CD4-positive, alpha-beta T cell (primary cell): ENCODE measurements at regions not wholly inside any gene's neighbourhood (a gene's known extent, or its start where the extent isn't known, plus 50 kb on each side); places are given as distances from the start of the nearest gene placed in this dataset.

Experiments used
- ATAC-seq: fragments of 200-7000 bp; cut with Tn5 transposase; one replicate; pipeline ENCODE4 v1.10.0; 2022; ENCODE audit warnings: mild to moderate bottlenecking; ENCODE audit not compliant: poor library complexity
- CTCF ChIA-PET: fragments of 350-600 bp; sonication (Branson Sonifier 250); formaldehyde crosslinking; loops from one replicate; lab custom pipeline; 2021; ENCODE audit warnings: antibody characterized with exemption, inconsistent platforms; lab: Charles Lee
- POLR2A ChIA-PET: fragments of 350-600 bp; sonication (Branson Sonifier 250); formaldehyde crosslinking; loops from one replicate; lab custom pipeline; 2021; ENCODE audit warnings: antibody characterized with exemption, inconsistent platforms; lab: Charles Lee
- DNase-seq, 14 experiments: peaks; one replicate each; pipeline ENCODE4 v3.0.0-alpha.2; 2013 to 2020; ENCODE audit warnings: mixed read lengths in 2 of 14
- H3K27ac ChIP-seq, 2 donors: one replicate each; pipeline versions ENCODE4 v1.5.1 to v1.7.0; 2013; ENCODE audit warnings: low read length in 2 of 2, low read depth in 1 of 2, mild to moderate bottlenecking in 1 of 2
- H3K27me3 ChIP-seq, 2 experiments: 1 replicate in 1 of 2; 2 replicates in 1 of 2; pipeline versions ENCODE4 v1.6.1 to v1.7.0; 2013; ENCODE audit warnings: low read length in 2 of 2, control low read depth in 1 of 2, mild to moderate bottlenecking in 1 of 2, moderate library complexity in 1 of 2; ENCODE audit not compliant: insufficient read depth in 2 of 2, control insufficient read depth in 1 of 2
- H3K36me3 ChIP-seq: one replicate; pipeline ENCODE4 v1.6.1; 2013; ENCODE audit warnings: low read length, control low read depth; ENCODE audit not compliant: insufficient read depth
- H3K4me1 ChIP-seq: one replicate; pipeline ENCODE4 v1.6.1; 2013; ENCODE audit warnings: low read length, control low read depth; ENCODE audit not compliant: insufficient read depth
- H3K4me3 ChIP-seq: one replicate; pipeline ENCODE4 v1.5.1; 2013; ENCODE audit warnings: mild to moderate bottlenecking, low read length, moderate library complexity
- H3K9me3 ChIP-seq, 2 experiments: 1 replicate in 1 of 2; 2 replicates in 1 of 2; pipeline versions ENCODE4 v1.6.1 to v1.7.0; 2013; ENCODE audit warnings: low read length in 2 of 2, mild to moderate bottlenecking in 2 of 2, control low read depth in 1 of 2, moderate library complexity in 1 of 2; ENCODE audit not compliant: control insufficient read depth in 1 of 2, insufficient read depth in 1 of 2
- H3K27ac Mint-ChIP-seq: one replicate; pipeline ENCODE4 v1.8.0; 2020; ENCODE audit warnings: mixed read lengths
- H3K27me3 Mint-ChIP-seq: one replicate; pipeline ENCODE4 v1.8.0; 2021; ENCODE audit warnings: mixed read lengths
- H3K36me3 Mint-ChIP-seq: one replicate; pipeline ENCODE4 v1.8.0; 2021; ENCODE audit warnings: low read depth, mixed read lengths
- H3K4me1 Mint-ChIP-seq: one replicate; pipeline ENCODE4 v1.8.0; 2021; ENCODE audit warnings: low read depth, mixed read lengths
- H3K4me3 Mint-ChIP-seq: one replicate; pipeline ENCODE4 v1.8.0; 2020; ENCODE audit warnings: mild to moderate bottlenecking, mixed read lengths
- H3K9me3 Mint-ChIP-seq: one replicate; pipeline ENCODE4 v1.8.0; 2020; ENCODE audit warnings: mixed read lengths
- intact Hi-C, 2 experiments: fragments of 100-400 bp; cut with DNase I in 1 of 2; cut with micrococcal nuclease in 1 of 2; formaldehyde crosslinking; loops; one replicate each; pipeline versions ENCODE4 v1.15.1 to v1.9.0; 2023 to 2025; cut with DNase I, micrococcal nuclease
- TF ChIP-seq, protein P1 (sequence below): fragments of 200-600 bp; IDR thresholded peaks from one replicate; pipeline ENCODE4 v1.8.0; 2022; ENCODE audit warnings: antibody characterized with exemption, mild to moderate bottlenecking

DNA sequence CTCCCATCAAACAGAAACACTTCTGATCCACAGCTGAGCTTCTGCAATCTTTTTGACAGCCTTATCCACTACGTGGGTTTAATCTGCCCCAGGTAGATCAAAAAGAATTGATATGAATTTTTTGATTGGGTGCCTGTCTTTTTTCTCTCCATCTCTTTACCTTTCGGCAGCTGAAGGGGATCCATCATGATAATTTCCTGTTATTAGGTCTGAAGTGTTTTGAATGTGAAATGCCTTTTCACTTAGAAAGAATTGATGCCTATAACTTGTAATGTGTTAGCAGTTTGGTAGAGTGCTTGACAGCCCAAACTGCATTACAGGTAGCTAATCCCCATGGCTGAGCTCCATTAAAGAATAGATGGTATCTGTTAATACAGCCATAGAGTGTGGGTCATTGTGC lies 745.4 kb downstream of the TLR4 start:
- H3K4me3 Mint-ChIP-seq: no peak overlapping the region
- POLR2A ChIA-PET: no interaction called here
- no peak for ATAC-seq
- Histone ChIP-seq H3K9me3 (no peaks in the 10 kb centered on the region), H3K27me3 (no peaks in the 10 kb centered on the region), H3K4me1 (no peaks in the 10 kb centered on the region), H3K4me3 (no peak overlapping the region), H3K36me3 (no peaks in the 10 kb centered on the region), H3K27ac (no peak overlapping the region)
- H3K27me3 Mint-ChIP-seq: no peaks in the 10 kb centered on the region
- H3K9me3 Mint-ChIP-seq: no peaks in the 10 kb centered on the region
- DNase-seq: no peak
- H3K36me3 Mint-ChIP-seq: no peaks in the 10 kb centered on the region
- no peaks in the 10 kb centered on the region for H3K4me1 Mint-ChIP-seq
- no peak overlapping the region for H3K27ac Mint-ChIP-seq
- intact Hi-C loops: no loop called here
- TF ChIP-seq, protein P1, sequence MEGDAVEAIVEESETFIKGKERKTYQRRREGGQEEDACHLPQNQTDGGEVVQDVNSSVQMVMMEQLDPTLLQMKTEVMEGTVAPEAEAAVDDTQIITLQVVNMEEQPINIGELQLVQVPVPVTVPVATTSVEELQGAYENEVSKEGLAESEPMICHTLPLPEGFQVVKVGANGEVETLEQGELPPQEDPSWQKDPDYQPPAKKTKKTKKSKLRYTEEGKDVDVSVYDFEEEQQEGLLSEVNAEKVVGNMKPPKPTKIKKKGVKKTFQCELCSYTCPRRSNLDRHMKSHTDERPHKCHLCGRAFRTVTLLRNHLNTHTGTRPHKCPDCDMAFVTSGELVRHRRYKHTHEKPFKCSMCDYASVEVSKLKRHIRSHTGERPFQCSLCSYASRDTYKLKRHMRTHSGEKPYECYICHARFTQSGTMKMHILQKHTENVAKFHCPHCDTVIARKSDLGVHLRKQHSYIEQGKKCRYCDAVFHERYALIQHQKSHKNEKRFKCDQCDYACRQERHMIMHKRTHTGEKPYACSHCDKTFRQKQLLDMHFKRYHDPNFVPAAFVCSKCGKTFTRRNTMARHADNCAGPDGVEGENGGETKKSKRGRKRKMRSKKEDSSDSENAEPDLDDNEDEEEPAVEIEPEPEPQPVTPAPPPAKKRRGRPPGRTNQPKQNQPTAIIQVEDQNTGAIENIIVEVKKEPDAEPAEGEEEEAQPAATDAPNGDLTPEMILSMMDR: no peak
- CTCF ChIA-PET: no interaction called here

DNA sequence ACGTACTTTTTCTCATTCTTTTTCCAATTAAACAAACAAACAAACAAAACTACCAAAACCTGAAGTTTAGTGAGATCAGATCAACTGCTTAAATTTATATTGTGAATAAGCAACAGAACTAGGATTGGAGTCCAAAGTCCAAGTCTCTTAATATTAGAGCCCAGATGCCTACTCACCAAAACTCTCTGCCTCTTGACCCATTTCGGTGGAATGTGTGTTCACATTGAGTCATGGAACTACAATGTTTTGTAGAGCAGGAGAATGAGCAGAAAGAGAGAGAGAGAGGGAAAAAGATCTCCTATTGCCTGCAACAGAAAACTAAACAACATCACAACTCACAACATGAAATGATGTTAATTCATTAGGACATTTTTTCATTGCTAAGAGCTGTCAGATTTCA lies 751.1 kb downstream of the TLR4 start:
- Histone ChIP-seq H3K4me3 (no peak overlapping the region), H3K9me3 (no peaks in the 10 kb centered on the region), H3K36me3 (no peaks in the 10 kb centered on the region), H3K4me1 (no peaks in the 10 kb centered on the region), H3K27ac (no peak overlapping the region), H3K27me3 (no peaks in the 10 kb centered on the region)
- Mint-ChIP-seq H3K27me3 (no peaks in the 10 kb centered on the region), H3K4me1 (no peaks in the 10 kb centered on the region), H3K9me3 (peaks cover 3% of the 10 kb centered on the region), H3K4me3 (no peak overlapping the region), H3K36me3 (no peaks in the 10 kb centered on the region), H3K27ac (no peak overlapping the region)
- intact Hi-C loops: no loop called here
- POLR2A ChIA-PET: no interaction called here
- ATAC-seq (no peak), DNase-seq (no peak)
- TF ChIP-seq, protein P1: no peak
- CTCF ChIA-PET: no interaction called here

DNA sequence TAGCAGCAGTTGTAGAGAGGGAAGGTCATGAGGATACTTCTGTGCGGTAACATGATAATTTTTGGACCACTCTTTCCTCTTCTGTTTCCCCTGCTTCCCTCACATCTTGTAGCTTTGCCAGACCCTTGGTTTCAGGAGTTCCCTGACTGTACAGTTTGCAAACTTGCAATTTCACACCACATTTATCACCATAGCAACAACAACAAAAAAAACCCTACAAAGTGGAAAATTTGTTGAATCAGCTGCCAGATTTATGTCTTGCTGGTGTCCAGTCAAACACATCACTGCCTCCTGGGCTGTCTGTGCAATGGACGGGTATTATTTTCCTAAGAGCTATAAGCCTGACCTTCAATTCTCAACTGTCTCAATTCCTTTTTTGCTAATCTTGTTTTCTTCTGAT lies 751.6 kb downstream of the TLR4 start:
- no peaks in the 10 kb centered on the region for H3K27me3 Mint-ChIP-seq
- DNase-seq (no peak), ATAC-seq (no peak)
- H3K27ac ChIP-seq: no peak overlapping the region
- no peak overlapping the region for H3K27ac Mint-ChIP-seq
- H3K4me1 ChIP-seq: no peaks in the 10 kb centered on the region
- ChIA-PET POLR2A (no interaction called here), CTCF (no interaction called here)
- no peak overlapping the region for H3K4me3 Mint-ChIP-seq
- H3K9me3 ChIP-seq: no peaks in the 10 kb centered on the region
- no peaks in the 10 kb centered on the region for H3K36me3 ChIP-seq
- TF ChIP-seq, protein P1: no peak
- H3K36me3 Mint-ChIP-seq: no peaks in the 10 kb centered on the region
- intact Hi-C loops: no loop called here
- no peaks in the 10 kb centered on the region for H3K27me3 ChIP-seq
- peaks cover 3% of the 10 kb centered on the region for H3K9me3 Mint-ChIP-seq
- no peaks in the 10 kb centered on the region for H3K4me1 Mint-ChIP-seq
- no peak overlapping the region for H3K4me3 ChIP-seq
